HepG2 (cell line): ENCODE measurements at regions not wholly inside any gene's neighbourhood (a gene's known extent, or its start where the extent isn't known, plus 50 kb on each side); places are given as distances from the start of the nearest gene placed in this dataset.

ENCODE experiments used
- ATAC-seq: fragments of 200-7000 bp; cut with Tn5 transposase; 3 replicates; pipeline ENCODE4 v1.9.1; 2020; ENCODE audit warnings: mild to moderate bottlenecking, moderate library complexity
- BruUV-seq: library from RNA; stranded (reverse); fragments of 400-500 nt; replicated peaks from 2 replicates; lab custom pipeline; 2021; lab: Mats Ljungman, UMichigan
- CTCF ChIA-PET: fragments of 300-600 bp; formaldehyde crosslinking; extraction: SDS; loops from one replicate; lab custom pipeline; 2021; ENCODE audit warnings: low total read pairs, inconsistent platforms, low intra/inter-chr PET ratio; lab: Yijun Ruan, JAX
- POLR2A ChIA-PET: fragments of 350-600 bp; sonication (Branson Sonifier 250); formaldehyde crosslinking; loops from one replicate; lab custom pipeline; 2020; ENCODE audit warnings: antibody characterized with exemption, inconsistent platforms; lab: Yijun Ruan, JAX
- DNase-seq: peaks from one replicate; pipeline ENCODE4 v3.0.0-alpha.2; 2015; ENCODE audit warnings: low spot score
- FAIRE-seq: peaks from 3 replicates; lab custom pipeline; 2011; peaks lifted over from hg19 to GRCh38; lab: Jason Lieb, UNC
- H2AFZ ChIP-seq: one replicate; pipeline ENCODE4 v1.6.1; 2011; ENCODE audit warnings: low read length, inconsistent platforms
- H3K27ac ChIP-seq: fragments of 300-600 bp; 3 replicates; pipeline ENCODE4 v1.8.0; 2011; ENCODE audit warnings: mixed run types, mild to moderate bottlenecking, mixed read lengths, low read length, inconsistent platforms; ENCODE audit not compliant: insufficient read depth; ENCODE audit errors: extremely low read length
- H3K27me3 ChIP-seq, 2 experiments: fragments of 200-600 bp in 1 of 2; 2 replicates in 1 of 2; 3 replicates in 1 of 2; pipeline versions ENCODE4 v1.6.0 to v1.8.0; 2011; ENCODE audit warnings: low read length in 2 of 2, mild to moderate bottlenecking in 2 of 2, moderate library complexity in 2 of 2, inconsistent platforms in 1 of 2; ENCODE audit not compliant: insufficient read depth in 2 of 2, control insufficient read depth in 1 of 2
- H3K36me3 ChIP-seq, 2 experiments: fragments of 200-600 bp in 1 of 2; replicated peaks in 1 of 2; 2 replicates in 1 of 2; 3 replicates in 1 of 2; pipeline versions ENCODE4 v1.5.1 to v1.8.0; 2011; ENCODE audit warnings: low read length in 2 of 2, inconsistent platforms in 1 of 2; ENCODE audit not compliant: insufficient read depth in 2 of 2, control insufficient read depth in 1 of 2
- H3K4me1 ChIP-seq: 2 replicates; pipeline ENCODE4 v1.5.1; 2012; ENCODE audit warnings: low read length, inconsistent platforms; ENCODE audit not compliant: insufficient read depth
- H3K4me2 ChIP-seq: 2 replicates; pipeline ENCODE4 v1.6.0; 2011; ENCODE audit warnings: low read depth, low read length, inconsistent platforms
- H3K4me3 ChIP-seq, 3 experiments: fragments of 200-600 bp in 1 of 3; sonication (generic), shearing (Covaris generic) in 1 of 3; replicated peaks in 1 of 3; 2 replicates each; pipeline ENCODE4 v1.5.1; 2011 to 2016; ENCODE audit warnings: low read length in 3 of 3, inconsistent platforms in 2 of 3, low read depth in 2 of 3, mild to moderate bottlenecking in 2 of 3, control low read depth in 1 of 3, mixed read lengths in 1 of 3; ENCODE audit not compliant: insufficient read depth in 1 of 3
- H3K79me2 ChIP-seq: one replicate; pipeline ENCODE4 v1.6.1; 2011; ENCODE audit warnings: low read length, inconsistent platforms; ENCODE audit not compliant: insufficient read depth
- H3K9ac ChIP-seq: 2 replicates; pipeline ENCODE4 v1.6.0; 2011; ENCODE audit warnings: mild to moderate bottlenecking, low read depth, low read length, inconsistent platforms; ENCODE audit not compliant: insufficient read depth
- H3K9me3 ChIP-seq: 2 replicates; pipeline ENCODE4 v1.5.1; 2012; ENCODE audit warnings: mild to moderate bottlenecking, low read length
- H4K20me1 ChIP-seq: 2 replicates; pipeline ENCODE4 v1.6.0; 2011; ENCODE audit warnings: inconsistent platforms, mild to moderate bottlenecking, low read length, moderate library complexity; ENCODE audit not compliant: insufficient read depth
- ATF2 ChIP-seq: sonication (generic); formaldehyde crosslinking; IDR thresholded peaks from 2 replicates; pipeline ENCODE4 v1.4.0; 2020; ENCODE audit warnings: missing genetic modification reagents
- LRRFIP1 ChIP-seq: sonication (generic); formaldehyde crosslinking; conservative IDR thresholded peaks from 2 replicates; pipeline ENCODE4 v1.4.0; 2020; ENCODE audit warnings: missing genetic modification reagents
- NKX3-1 ChIP-seq: sonication (generic); formaldehyde crosslinking; IDR thresholded peaks from 2 replicates; pipeline ENCODE4 v1.5.0; 2020; ENCODE audit warnings: missing genetic modification reagents
- PITX1 ChIP-seq: sonication (generic); formaldehyde crosslinking; IDR thresholded peaks from 2 replicates; pipeline ENCODE4 v1.5.1; 2020; ENCODE audit warnings: mild to moderate bottlenecking, missing genetic modification reagents
- SNAI1 ChIP-seq: sonication (generic); formaldehyde crosslinking; IDR thresholded peaks from 2 replicates; pipeline ENCODE4 v1.5.0; 2020; ENCODE audit warnings: mild to moderate bottlenecking, missing genetic modification reagents, borderline replicate concordance
- ZNF101 ChIP-seq: sonication (generic); formaldehyde crosslinking; IDR thresholded peaks from 2 replicates; pipeline ENCODE4 v1.4.0; 2020; ENCODE audit warnings: mild to moderate bottlenecking, low read depth, missing genetic modification reagents, borderline replicate concordance
- ZNF121 ChIP-seq: sonication (generic); formaldehyde crosslinking; IDR thresholded peaks from 2 replicates; pipeline ENCODE4 v1.5.0; 2020; ENCODE audit warnings: mild to moderate bottlenecking, missing genetic modification reagents
- ZNF296 ChIP-seq: sonication (generic); formaldehyde crosslinking; conservative IDR thresholded peaks from 2 replicates; pipeline ENCODE4 v1.5.0; 2020; ENCODE audit warnings: mild to moderate bottlenecking, missing genetic modification reagents
- ZNF317 ChIP-seq: sonication (generic); formaldehyde crosslinking; IDR thresholded peaks from 2 replicates; pipeline ENCODE4 v1.5.0; 2020; ENCODE audit warnings: mild to moderate bottlenecking, missing genetic modification reagents
- WGBS: methylation state at CpG from one replicate; pipeline ENCODE4 v1.1.6; 2017; ENCODE audit warnings: low lambda C conversion rate; 5-methylcytosine and 5-hydroxymethylcytosine counted together
- in situ Hi-C: cut with HindIII; loops from 2 replicates; pipeline ENCODE4 v1.10.0; 2017; ENCODE audit warnings: low pct_unique_long_range_greater_than_20kb; ENCODE audit not compliant: extremely low pct_ligation_motif_present
- intact Hi-C: fragments of 100-400 bp; cut with micrococcal nuclease; formaldehyde crosslinking; loops from one replicate; pipeline ENCODE4 v1.10.0; 2022; ENCODE audit not compliant: unreplicated experiment

- TF ChIP-seq ZNF296 = no peak
Measured at GRCh38 chr9:16046713-16047112, 493.9 kb downstream of the CCDC171 start (continued).

DNA sequence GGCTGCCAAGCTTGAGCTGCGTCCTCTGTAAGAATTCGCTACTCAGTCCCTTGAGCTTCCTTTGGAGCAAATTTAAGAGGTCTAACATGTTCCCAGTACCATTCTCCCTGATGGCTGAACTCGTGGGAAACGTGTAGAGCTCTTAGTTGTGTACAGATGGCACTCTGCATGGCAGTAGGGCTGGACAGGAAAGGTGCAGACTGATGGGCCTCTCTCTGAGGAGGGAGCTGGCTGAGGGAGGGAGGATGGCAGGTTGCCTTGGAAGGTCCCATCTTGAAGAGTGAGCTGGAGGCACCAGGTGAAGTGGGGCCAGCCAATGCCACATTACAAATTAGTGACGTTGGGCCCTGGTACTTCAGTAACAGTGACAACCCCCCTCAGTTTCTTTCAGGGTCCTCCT lies 495.3 kb downstream of the CCDC171 start:
- in situ Hi-C loops = no loop called here
- Histone ChIP-seq H3K4me1 (no peaks in the 10 kb centered on the region), H3K27me3 (no peaks in the 10 kb centered on the region; a peak in 1 of 5 replicates), H4K20me1 (no peaks in the 10 kb centered on the region), H3K9me3 (no peaks in the 10 kb centered on the region), H2AFZ (no peak overlapping the region), H3K4me3 (no peak overlapping the region), H3K36me3 (no peaks in the 10 kb centered on the region), H3K27ac (no peak overlapping the region), H3K9ac (no peak overlapping the region), H3K4me2 (no peak overlapping the region), H3K79me2 (no peaks in the 10 kb centered on the region)
- no peak for FAIRE-seq
- no TSS peak for BruUV-seq
- POLR2A ChIA-PET = no interaction called here
- 0% methylated on average over 4 of the region's 5 CpGs for WGBS
- DNase-seq = no peak
- intact Hi-C loops = no loop called here
- TF ChIP-seq LRRFIP1 (CRISPR knock-in tag) (no peak), ZNF317 (CRISPR knock-in tag) (no peak), ZNF101 (CRISPR knock-in tag) (no peak), SNAI1 (CRISPR knock-in tag) (no peak), NKX3-1 (CRISPR knock-in tag) (no peak), PITX1 (CRISPR knock-in tag) (no peak), ZNF121 (CRISPR knock-in tag) (no peak), ATF2 (CRISPR knock-in tag) (no peak)
- CTCF ChIA-PET = no interaction called here
- ATAC-seq = no peak
